NT2/D1 (cell line): ENCODE measurements at regions not wholly inside any gene's neighbourhood (a gene's known extent, or its start where the extent isn't known, plus 50 kb on each side); places are given as distances from the start of the nearest gene placed in this dataset.

ENCODE experiments used
- YY1 ChIP-seq: IDR thresholded peaks from 2 replicates; pipeline ENCODE4 v1.6.1; 2011; ENCODE audit not compliant: insufficient read length, insufficient read depth
- ZNF274 ChIP-seq: IDR thresholded peaks from 2 replicates; pipeline ENCODE4 v1.6.1; 2011; ENCODE audit warnings: mild to moderate bottlenecking, low read depth, low read length

DNA sequence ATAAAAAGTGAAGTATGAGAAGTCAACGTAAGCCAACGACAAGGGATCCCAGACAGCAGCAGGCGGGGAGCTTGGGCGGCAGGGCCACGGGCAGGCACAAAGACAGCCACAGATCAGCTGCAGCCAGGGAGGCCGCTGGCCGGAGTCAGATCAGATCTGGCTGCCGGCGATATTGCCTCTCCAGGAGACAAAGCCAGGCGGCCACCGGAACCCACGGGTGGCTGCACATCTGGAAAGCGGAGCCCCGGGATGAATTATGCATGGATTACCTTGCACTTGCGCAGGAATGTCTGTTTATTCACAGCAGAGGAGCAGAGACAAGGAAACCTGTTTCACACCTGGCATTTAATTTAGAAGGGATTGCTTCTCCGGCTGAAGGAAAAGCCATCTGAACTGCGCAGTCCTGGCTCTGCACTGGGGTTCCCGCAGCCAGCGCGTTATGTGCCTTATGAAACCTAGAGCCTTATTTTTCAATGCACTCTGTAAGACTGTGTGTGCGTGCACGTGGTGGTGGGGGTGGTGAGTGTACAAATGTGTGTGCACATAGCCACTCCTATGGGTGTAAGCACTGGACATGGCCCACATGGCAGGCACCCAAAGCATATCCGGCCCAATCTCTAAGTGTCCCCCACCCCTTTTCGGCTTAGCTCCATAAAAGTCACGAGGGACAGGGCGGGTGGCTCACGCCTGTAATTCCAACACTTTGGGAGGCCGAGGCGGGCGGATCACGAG, 427.8 kb upstream of the MCTP2 start:
- TF ChIP-seq YY1: no peak
- TF ChIP-seq ZNF274: no peak
